ENCODE measurements at regions not wholly inside any gene's neighbourhood (a gene's known extent, or its start where the extent isn't known, plus 50 kb on each side); places are given as distances from the start of the nearest gene placed in this dataset.

DNA sequence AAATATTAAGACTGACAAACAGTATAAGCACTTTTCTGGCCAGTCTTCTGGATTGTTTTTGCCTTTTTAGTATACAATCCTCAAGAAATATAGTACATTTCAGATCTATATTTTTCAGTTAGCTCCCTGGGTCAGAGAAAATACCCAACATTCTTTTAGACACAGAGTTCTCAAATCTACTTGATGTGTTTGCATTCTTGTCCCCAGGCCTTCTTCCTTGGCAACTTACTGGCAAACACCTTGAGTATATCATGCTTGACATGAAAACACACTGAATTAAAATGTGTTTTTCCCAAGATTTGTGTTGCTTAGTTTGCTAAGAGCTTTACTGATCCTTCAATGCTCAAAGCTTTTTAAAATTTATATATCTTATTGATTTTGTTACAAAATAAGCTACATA is 1413.1 kb upstream of the CDH9 start:
- TF ChIP-seq EZH2 (IDR thresholded peaks at IDR 0.05; ENCODE audit: low read depth, low read length, severe bottlenecking) = no peak
- TF ChIP-seq TEAD4 (IDR thresholded peaks at IDR 0.05; ENCODE audit: low read depth, low read length) = no peak
- TF ChIP-seq, protein P1, sequence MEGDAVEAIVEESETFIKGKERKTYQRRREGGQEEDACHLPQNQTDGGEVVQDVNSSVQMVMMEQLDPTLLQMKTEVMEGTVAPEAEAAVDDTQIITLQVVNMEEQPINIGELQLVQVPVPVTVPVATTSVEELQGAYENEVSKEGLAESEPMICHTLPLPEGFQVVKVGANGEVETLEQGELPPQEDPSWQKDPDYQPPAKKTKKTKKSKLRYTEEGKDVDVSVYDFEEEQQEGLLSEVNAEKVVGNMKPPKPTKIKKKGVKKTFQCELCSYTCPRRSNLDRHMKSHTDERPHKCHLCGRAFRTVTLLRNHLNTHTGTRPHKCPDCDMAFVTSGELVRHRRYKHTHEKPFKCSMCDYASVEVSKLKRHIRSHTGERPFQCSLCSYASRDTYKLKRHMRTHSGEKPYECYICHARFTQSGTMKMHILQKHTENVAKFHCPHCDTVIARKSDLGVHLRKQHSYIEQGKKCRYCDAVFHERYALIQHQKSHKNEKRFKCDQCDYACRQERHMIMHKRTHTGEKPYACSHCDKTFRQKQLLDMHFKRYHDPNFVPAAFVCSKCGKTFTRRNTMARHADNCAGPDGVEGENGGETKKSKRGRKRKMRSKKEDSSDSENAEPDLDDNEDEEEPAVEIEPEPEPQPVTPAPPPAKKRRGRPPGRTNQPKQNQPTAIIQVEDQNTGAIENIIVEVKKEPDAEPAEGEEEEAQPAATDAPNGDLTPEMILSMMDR (IDR thresholded peaks at IDR 0.05; ENCODE audit: control extremely low read depth in 1 of 3, insufficient read depth in 1 of 3, low read depth in 1 of 3, low read length in 3 of 3) = no peak
- no peak for TF ChIP-seq SUZ12 (IDR thresholded peaks at IDR 0.05; ENCODE audit: low read length)
- no peak for TF ChIP-seq NRF1 (IDR thresholded peaks at IDR 0.05; ENCODE audit: low read depth, low read length)
- TF ChIP-seq RAD21 (IDR thresholded peaks at IDR 0.05 in 1 of 2, conservative IDR thresholded peaks at IDR 0.05 in 1 of 2; ENCODE audit: low read depth in 2 of 2, low read length in 2 of 2) = no peak
- no peak for TF ChIP-seq TBP (IDR thresholded peaks at IDR 0.05; ENCODE audit: low read depth, low read length)
- no peak for TF ChIP-seq CBX5 (IDR thresholded peaks at IDR 0.05; ENCODE audit: low read depth, low read length)
- no peak for TF ChIP-seq SIN3A (conservative IDR thresholded peaks at IDR 0.05 in 1 of 2, IDR thresholded peaks at IDR 0.05 in 1 of 2; ENCODE audit: low read depth in 1 of 2, low read length in 2 of 2)
- no peak for TF ChIP-seq SP1 (IDR thresholded peaks at IDR 0.05; ENCODE audit: low read depth, low read length)
- TF ChIP-seq POLR2A (IDR thresholded peaks at IDR 0.05; ENCODE audit: control extremely low read depth in 1 of 2, low read depth in 2 of 2, low read length in 2 of 2) = no peak
- no peak for TF ChIP-seq POLR2AphosphoS5 (IDR thresholded peaks at IDR 0.05; ENCODE audit: low read depth, low read length)
- TF ChIP-seq CEBPB (IDR thresholded peaks at IDR 0.05; ENCODE audit: low read depth, low read length) = no peak

Measured in H1 (cell line).